HG02759 (cell line): ENCODE measurements at regions not wholly inside any gene's neighbourhood (a gene's known extent, or its start where the extent isn't known, plus 50 kb on each side); places are given as distances from the start of the nearest gene placed in this dataset.

ENCODE experiments used
- ATAC-seq: cut with Tn5 transposase; IDR thresholded peaks from one replicate; pipeline ENCODE4 v1.9.1; 2021; ENCODE audit warnings: mild to moderate bottlenecking, moderate library complexity; ENCODE audit not compliant: unreplicated experiment

- no peak for ATAC-seq
These were observed 195.6 kb upstream of the SMC2 start for GRCh38 chr9:103898550-103898949.

- ATAC-seq: no peak
These were observed 194.2 kb upstream of the SMC2 start for GRCh38 chr9:103899866-103900265.

- no peak for ATAC-seq
These were observed 193.6 kb upstream of the SMC2 start for GRCh38 chr9:103900466-103900865.

- no peak for ATAC-seq
These were observed 191.8 kb upstream of the SMC2 start for GRCh38 chr9:103902263-103902662.

- no peak for ATAC-seq
These were observed 189.9 kb upstream of the SMC2 start for GRCh38 chr9:103904242-103904641.

- ATAC-seq: no peak
These were observed 180.2 kb upstream of the SMC2 start for GRCh38 chr9:103913899-103914298.

- no peak for ATAC-seq
These were observed 174.4 kb upstream of the SMC2 start for GRCh38 chr9:103919605-103920209.

- no peak for ATAC-seq
These were observed 165.7 kb upstream of the SMC2 start for GRCh38 chr9:103928442-103928841.

GRCh38 chr9:103941104-103941503 is 153.0 kb upstream of the SMC2 start:
- no peak for ATAC-seq

- ATAC-seq: no peak
These were observed 151.9 kb upstream of the SMC2 start for GRCh38 chr9:103942200-103942599.

GRCh38 chr9:103942651-103943050 is 151.5 kb upstream of the SMC2 start:
- ATAC-seq: no peak

- ATAC-seq: no peak
These were observed 145.0 kb upstream of the SMC2 start for GRCh38 chr9:103949096-103949495.

- ATAC-seq: no peak
These were observed 116.9 kb upstream of the SMC2 start for GRCh38 chr9:103977163-103977562.

GRCh38 chr9:103978396-103978795 is 115.7 kb upstream of the SMC2 start:
- ATAC-seq: no peak

- ATAC-seq: no peak
These were observed 112.2 kb upstream of the SMC2 start for GRCh38 chr9:103981912-103982311.

- no peak for ATAC-seq
These were observed 109.0 kb upstream of the SMC2 start for GRCh38 chr9:103985077-103985476.

GRCh38 chr9:103988821-103989220 is 105.3 kb upstream of the SMC2 start:
- no peak for ATAC-seq

- ATAC-seq: no peak
These were observed 103.8 kb upstream of the SMC2 start for GRCh38 chr9:103990311-103990710.

GRCh38 chr9:103991001-103991400 is 103.1 kb upstream of the SMC2 start:
- no peak for ATAC-seq

- ATAC-seq: peak; percentile 87
These were observed 102.4 kb upstream of the SMC2 start for GRCh38 chr9:103991698-103992097.

- ATAC-seq: no peak
These were observed 101.0 kb upstream of the SMC2 start for GRCh38 chr9:103992938-103993579.

- ATAC-seq: no peak
These were observed 96.2 kb upstream of the SMC2 start for GRCh38 chr9:103997856-103998370.
